IPS-NIHi7 (cell line): ENCODE measurements at regions not wholly inside any gene's neighbourhood (a gene's known extent, or its start where the extent isn't known, plus 50 kb on each side); places are given as distances from the start of the nearest gene placed in this dataset.
"Not testable (repeated sequence)": the region's sequence is repeated elsewhere in the genome, so short reads cannot be mapped to it uniquely, and the experiment has no call there.

ENCODE experiments used
- DNase-seq: peaks from one replicate; pipeline ENCODE4 v3.0.0; 2012; ENCODE audit warnings: mixed read lengths; ENCODE audit errors: extremely low spot score

- DNase-seq: no peak
Measured at GRCh38 chr1:221025501-221025900, 146.3 kb downstream of the HLX start.

DNA sequence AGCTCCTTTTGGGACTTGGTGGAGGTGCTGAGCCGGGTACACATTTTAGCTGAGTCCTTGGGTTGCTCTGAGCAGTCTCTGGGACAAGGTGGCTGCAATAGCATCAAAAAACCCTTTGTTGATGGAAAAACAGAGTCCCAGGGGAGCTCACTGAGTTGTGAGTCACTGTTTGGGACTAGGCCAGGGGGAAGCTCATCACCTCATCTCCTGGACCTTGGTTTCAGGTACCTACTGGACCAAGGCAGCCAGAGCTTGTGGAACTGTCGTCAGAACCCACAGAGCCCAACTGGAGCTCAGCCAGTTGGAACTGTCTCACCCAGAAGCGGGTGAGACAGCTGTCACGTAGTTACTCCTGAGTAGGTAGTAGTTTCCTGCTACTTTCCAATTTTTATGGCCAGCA lies 146.7 kb downstream of the HLX start:
- DNase-seq: no peak

GRCh38 chr1:221029981-221030649 lies 150.9 kb downstream of the HLX start:
- no peak for DNase-seq

GRCh38 chr1:221030990-221031389 lies 151.7 kb downstream of the HLX start:
- DNase-seq: no peak

DNA sequence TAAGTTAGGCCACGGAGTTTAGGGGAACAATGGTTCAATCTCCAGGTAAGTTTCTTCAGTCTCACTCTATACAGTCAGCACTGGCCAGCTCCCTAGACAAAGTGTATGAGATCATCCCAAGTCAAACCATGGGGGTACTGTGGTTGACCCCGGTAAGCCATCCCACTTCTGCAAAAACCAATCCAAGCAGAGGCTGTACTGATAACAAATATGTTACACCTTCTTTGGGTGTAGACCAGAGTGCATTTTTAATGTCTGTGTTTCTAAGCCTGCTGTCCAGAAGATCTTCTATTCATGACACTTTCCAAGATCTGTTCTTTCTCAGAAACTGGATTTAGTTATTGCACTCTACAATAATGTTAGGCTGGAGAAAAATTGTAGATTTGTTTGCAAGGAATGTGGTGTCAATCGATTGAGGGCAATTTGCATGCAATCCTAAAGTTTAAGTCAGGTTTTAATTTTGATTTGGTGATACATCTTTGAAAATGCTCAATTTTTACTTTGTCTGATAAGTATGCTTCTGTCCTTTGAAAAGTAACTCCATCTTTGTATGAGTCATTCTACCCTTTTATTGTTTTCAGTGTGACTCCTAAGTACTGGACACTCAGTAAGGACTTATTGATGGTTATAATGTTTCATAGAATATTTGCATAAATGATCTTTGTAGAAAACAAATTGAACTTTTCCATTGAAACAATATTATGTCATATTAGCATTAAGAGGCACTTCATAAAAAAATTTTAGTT lies 152.4 kb downstream of the HLX start:
- DNase-seq: no peak

- no peak for DNase-seq
Measured at GRCh38 chr1:221032204-221032585, 153.0 kb downstream of the HLX start.

- DNase-seq: no peak
Measured at GRCh38 chr1:221032637-221033280, 153.5 kb downstream of the HLX start.

GRCh38 chr1:221035662-221036153 lies 156.5 kb downstream of the HLX start:
- no peak for DNase-seq

DNA sequence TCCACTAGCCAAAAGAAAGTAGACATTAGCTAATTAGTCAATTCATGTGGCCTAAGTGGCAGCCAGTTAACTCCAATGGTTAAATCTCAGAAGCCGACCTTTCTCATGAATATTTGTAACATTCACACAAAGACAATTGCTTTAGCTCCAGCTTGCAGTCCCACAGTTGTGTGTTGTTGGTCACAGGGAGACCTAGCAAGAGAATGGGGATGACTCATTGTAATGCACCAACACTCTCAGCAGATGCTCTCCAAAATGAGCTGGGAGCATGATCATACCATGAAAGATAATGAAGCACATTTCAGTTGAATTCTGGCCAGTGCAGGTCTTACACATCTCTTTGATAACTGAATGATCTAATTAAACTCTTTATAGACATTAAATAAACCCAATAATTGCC lies 160.4 kb downstream of the HLX start:
- no peak for DNase-seq

DNA sequence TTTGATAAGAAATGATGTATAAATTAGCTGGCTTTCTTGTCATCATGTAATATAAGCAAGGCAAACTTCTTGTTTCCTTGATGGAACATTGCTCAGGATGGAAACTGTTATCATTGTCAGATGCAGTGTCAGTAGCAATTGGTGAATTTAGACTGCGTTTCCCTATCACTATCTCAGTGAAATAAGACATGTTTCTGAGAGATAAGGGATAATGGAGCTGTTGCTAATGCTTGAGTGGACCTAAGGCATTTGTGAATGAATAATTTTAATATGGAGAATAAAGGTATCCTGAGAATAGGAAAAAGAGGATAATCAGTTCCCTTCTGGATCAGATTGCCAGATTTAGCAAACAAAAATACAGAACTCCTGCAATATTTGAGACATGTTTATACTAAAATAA lies 160.9 kb downstream of the HLX start:
- DNase-seq: no peak

DNA sequence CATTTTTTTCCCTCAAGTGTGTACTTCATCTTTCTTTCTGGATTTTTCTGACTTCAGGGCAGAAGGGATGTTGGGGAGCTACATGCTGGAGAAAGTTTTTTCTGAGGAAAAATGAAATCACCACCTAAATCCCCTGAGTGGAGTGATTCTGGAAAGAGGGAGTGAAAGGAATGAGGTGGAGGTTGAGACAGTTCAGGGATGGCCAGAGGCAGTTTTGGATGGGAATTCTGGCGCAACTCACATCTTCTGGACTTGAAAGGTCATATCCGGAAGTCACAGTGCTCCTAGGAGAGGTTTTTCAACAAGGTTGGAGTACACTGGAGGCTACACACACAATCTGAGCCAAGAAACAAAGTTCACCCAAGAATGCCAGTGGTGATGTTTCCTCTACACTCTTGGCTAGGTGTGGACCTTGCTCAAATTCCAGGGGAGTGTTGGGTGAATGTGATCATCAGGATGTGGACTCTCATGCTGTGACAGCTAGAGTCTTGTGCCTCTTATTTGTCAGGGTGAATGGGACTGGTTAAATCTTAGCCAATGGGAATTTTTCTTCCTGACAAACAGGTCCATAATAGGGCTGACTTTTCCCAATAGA lies 161.5 kb downstream of the HLX start:
- DNase-seq: no peak

DNA sequence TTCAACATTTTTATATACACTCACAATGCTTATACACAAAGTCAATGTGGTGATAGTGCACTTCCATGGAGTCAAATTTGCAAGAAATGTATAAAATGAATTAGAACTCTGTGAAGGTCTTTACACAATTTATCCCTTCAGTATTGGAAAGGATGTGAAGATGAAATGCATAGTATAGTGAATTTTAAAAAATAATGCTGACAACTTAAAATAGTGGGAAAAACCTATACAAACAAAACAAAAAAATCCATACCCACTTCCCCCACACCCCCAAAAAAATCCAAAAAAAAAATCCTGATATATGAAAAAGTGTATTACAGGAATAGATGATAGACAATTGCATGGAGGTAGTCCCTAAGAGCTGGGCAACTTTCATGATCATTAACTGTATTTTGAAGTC lies 165.3 kb downstream of the HLX start:
- DNase-seq: no peak

- no peak for DNase-seq
Measured at GRCh38 chr1:221045151-221045550, 165.9 kb downstream of the HLX start.

DNA sequence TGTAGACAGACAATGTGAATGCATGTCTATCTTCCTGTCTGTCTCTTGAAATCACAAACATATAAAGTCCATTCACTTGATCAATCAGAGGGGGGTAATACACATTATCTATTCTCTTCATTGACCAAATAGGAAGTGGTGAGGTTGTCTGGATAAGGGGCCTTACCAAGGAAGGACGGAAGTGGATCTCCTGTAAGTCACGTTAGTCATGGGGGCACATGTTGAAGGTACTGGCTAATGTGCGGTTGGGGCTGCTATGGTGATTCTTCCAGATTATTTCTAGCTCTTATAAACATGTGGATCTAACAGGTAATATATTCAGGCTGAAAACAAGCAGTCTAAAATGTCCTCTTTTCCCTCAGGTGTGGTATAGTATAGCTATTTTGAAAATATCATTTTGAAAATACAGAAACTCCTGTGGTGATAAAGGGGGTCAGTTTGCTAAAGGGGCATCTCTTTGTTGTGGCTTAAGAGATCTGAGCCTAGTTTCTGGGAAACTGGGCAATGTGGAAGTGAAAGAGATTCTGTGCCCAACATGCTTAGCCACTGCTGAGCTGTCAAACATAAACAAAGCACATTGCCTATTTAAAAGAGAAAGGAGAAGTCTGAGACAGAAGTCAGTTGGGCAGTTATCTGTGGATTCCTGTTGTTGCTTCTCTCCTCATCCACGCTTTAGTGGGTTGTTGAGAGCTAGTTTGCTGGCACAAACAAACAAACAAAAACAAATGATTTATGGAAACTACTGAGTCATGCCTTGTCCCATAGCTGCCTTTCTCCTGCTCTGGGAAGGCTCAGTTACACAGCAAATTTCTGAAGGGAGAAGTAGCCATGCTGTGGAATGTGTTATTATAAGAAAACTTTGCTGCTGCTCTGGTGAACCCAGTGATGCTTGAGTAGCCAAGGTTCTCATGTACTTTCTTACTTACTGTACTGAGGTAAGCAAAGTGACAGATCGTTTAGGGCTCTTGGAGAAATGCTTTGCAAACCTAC lies 166.9 kb downstream of the HLX start:
- no peak for DNase-seq

- not testable (repeated sequence) for DNase-seq
Measured at GRCh38 chr1:221051391-221051790, 172.1 kb downstream of the HLX start.

DNA sequence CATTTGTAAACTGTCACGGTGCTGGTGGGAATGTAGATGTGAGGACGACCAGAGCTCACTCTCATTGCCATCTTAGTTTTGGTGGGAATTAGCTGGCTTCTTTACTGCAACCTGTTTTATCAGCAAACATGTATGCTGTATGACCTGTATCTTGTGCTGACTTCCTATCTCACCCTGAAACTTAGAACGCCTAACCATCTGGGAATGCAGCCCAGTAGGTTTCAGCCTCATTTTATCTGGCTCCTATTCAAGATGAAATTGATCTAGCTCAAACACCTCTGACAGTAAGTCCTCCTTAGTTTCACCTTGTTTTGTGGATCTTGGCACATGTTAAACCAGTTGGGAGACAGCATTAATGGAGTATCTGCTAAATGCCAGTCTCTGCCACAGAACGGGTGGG lies 174.6 kb downstream of the HLX start:
- DNase-seq: no peak

GRCh38 chr1:221059506-221059905 lies 180.3 kb downstream of the HLX start:
- DNase-seq: no peak

DNA sequence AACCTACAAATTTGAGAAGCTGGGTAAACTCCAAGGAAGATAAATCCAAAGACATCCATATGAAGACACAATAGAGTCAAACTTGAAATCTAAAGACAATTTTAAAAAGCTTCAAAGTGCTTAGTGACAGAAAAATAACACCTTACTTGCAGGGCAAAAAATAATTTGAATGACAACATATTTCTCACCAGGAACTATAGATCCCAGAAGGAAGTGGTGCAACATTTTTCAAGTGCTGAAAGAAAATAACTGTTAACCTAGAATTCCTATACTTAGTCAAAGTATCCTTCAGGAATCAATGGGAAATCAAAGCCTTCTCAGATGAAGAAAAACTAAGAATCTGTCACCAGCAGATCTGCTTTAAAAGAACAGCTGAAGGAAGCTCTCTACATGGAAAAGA lies 184.4 kb downstream of the HLX start:
- no peak for DNase-seq

GRCh38 chr1:221066351-221067001 lies 187.2 kb downstream of the HLX start:
- DNase-seq: no peak

- DNase-seq: no peak
Measured at GRCh38 chr1:221067721-221068120, 188.5 kb downstream of the HLX start.
